ENCODE measurements at regions not wholly inside any gene's neighbourhood (a gene's known extent, or its start where the extent isn't known, plus 50 kb on each side); places are given as distances from the start of the nearest gene placed in this dataset.
A peak's percentile ranks its signal among the peaks of the same experiment; 100 is the strongest.

- no peak for DNase-seq (ENCODE audit: low read depth)
Measured at GRCh38 chr11:41861838-41862237, 402.4 kb upstream of the LRRC4C start.

DNA sequence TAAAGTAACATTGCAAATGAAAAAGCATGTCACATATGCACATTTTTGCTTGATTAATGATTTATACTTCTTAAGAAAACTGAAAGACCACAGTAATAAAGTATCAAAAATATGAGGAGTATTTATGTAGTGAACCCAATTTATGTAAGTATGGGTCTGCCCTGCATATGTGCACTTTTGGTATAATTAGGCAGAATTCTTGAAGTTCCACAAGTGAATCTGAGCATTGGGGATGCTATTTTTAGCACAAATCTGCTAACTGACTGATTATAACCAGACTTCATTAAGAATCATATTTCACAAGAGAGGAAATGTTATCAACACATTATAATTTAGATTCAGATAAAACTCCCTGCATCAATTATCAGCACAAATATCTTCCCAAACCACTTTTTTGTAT is 407.1 kb upstream of the LRRC4C start:
- DNase-seq (ENCODE audit: low read depth): no peak

GRCh38 chr11:41868606-41869005 is 409.2 kb upstream of the LRRC4C start:
- no peak for DNase-seq (ENCODE audit: low read depth)

DNA sequence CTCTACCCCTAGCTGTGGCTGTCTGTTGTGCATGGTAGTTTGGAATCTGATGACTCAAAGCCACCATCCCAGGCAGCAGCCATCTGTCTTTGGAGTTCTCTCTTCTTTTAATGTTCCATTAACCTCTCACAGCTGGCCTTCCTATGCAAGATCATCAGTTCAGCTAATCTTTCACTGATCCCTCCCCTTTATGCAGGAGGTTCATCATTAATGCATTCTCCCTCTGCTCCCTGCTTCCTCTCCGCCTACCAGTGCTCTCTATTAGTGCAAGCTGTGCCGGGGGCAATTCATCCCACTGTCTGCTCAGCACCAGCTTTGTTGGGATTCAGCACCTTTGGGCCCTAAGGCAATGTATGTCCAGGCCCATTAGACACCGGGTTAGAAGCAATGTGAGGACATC is 413.0 kb upstream of the LRRC4C start:
- no peak for DNase-seq (ENCODE audit: low read depth)

GRCh38 chr11:41872870-41873269 is 413.4 kb upstream of the LRRC4C start:
- no peak for DNase-seq (ENCODE audit: low read depth)

GRCh38 chr11:41878095-41878494 is 418.6 kb upstream of the LRRC4C start:
- no peak for DNase-seq (ENCODE audit: low read depth)

DNA sequence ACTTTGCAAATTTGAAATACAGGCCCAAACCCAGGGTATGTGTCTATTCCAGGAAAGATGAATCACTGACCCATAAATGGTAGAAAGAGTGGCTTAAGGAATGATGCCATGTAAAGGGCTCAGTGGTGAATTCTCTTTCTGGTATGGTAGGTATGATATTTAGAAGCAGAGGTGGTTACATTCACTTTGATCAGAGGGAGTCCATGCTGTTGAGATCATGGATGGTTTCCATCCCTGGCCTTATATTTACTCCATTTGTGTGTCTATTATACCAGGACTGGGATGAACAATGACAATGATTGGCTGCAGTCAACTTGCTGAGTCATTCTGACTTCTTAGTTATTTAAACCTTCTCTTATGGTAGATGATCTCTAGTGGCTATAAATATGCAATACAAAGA is 419.8 kb upstream of the LRRC4C start:
- peak; percentile 1 for DNase-seq (ENCODE audit: low read depth)

- no peak for DNase-seq (ENCODE audit: low read depth)
Measured at GRCh38 chr11:41895081-41895480, 435.6 kb upstream of the LRRC4C start.

- no peak for DNase-seq (ENCODE audit: low read depth)
Measured at GRCh38 chr11:41897991-41898390, 438.5 kb upstream of the LRRC4C start.

DNA sequence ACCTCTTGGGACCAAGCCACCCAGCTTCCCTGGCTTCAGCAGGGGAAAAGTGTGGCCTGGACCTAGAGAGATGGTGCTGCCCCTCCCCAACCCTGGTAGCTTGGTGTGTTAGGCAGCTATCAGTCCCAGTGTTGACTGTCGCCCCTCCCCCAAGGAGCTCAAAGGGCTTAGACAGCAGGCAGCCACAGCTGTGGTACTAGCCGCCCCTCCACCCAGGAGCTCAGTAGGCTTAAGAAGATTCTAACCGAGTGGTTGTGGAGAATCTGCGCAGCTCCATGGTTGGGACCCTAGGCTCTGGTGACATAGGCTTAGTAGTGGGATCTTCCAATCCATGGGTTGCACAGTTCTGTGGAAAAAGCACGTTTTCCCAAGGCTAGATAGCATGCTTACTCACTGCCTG is 458.4 kb upstream of the LRRC4C start:
- DNase-seq (ENCODE audit: low read depth): no peak

DNA sequence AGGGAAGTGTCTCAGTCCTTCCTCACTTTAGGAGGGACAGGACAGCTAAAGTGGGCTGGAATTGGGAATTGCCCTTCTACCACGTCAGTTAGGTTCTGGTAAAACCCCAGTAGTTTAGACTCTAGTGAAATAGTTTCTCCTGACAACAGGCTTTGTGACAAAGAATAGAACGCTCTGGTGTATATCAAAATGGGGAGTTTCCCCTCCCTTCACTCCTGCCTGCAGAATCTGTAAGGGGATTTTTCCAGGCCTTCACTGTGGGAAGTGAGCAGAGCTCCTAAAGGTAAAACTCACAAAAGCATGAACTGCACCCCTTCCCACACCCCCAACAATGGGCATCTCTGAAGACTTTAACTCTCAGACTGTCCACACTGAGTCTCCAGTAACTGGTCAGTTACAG is 460.9 kb upstream of the LRRC4C start:
- no peak for DNase-seq (ENCODE audit: low read depth)

DNA sequence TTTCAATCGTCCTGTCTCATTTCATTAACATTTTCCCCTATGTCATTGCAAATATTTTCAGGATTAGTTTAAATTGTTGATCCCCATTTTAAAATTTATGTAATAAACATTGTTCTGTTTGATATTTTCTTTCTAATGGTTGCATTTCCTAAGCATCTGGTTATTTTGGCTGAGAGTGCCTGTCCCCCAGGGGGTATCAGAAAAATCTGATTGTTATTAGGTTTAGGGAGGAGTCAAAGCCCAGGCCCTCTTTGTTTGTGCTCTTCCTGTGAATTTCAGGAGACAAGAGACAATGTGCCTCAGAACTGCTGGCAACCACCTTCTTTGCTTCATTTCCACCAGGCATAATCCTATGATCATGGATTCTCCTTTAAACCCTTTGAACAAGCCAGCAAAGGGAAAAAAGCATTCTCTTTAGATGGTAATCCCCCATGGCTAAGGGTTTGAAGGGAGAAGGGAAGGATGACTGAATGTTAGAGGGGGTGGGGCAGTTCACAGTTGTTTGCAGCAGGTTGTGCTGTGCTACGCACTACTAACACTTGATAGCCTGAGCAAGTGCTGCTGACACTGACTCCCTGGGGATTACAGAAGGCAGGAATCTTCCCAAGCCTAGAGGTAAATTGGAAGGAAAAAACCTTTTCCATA is 462.4 kb upstream of the LRRC4C start:
- no peak for DNase-seq (ENCODE audit: low read depth)

DNA sequence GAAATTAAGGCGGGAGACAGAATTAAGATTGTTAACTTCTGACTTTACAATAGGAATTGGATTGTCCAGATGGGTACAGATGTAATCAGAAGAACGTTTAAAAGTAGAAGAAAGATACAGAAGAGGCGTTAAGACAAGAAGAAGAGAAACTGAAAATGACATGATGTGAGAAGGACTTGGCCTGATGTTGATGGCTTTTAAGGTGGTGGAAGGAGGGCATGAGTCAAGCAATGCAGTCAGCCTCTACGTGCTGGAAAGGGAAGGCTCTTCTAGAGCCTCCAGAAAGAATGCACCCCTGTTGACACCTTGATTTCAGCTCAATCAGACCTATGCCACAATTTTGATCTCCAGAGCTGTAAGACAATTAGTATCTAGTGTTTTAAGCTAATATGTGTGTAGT is 466.9 kb upstream of the LRRC4C start:
- no peak for DNase-seq (ENCODE audit: low read depth)

GRCh38 chr11:41935241-41935640 is 475.8 kb upstream of the LRRC4C start:
- no peak for DNase-seq (ENCODE audit: low read depth)

DNA sequence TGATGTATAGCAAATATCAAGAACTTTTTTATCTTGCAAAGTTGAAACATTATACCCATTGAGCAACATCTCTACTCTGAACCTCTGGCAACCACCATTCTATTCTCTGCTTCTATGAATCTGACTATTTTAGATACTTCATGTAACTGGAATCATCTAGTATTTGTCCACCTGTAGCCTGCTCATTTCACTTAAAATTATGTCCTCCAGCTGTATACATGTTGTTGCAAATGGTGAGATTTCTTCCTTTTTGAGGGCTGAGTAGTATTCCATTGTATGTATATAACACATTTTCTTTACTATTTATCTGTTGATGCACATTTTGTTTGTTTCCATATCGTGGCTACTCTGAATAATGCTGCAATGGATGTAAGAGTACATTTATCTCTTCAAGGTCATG is 476.3 kb upstream of the LRRC4C start:
- DNase-seq (ENCODE audit: low read depth): no peak

- no peak for DNase-seq (ENCODE audit: low read depth)
Measured at GRCh38 chr11:41943656-41944055, 484.2 kb upstream of the LRRC4C start.

- DNase-seq (ENCODE audit: low read depth): no peak
Measured at GRCh38 chr11:41947392-41947791, 487.9 kb upstream of the LRRC4C start.

- no peak for DNase-seq (ENCODE audit: low read depth)
Measured at GRCh38 chr11:41950470-41951143, 491.2 kb upstream of the LRRC4C start.

- DNase-seq (ENCODE audit: low read depth): no peak
Measured at GRCh38 chr11:41954034-41954433, 494.6 kb upstream of the LRRC4C start.

DNA sequence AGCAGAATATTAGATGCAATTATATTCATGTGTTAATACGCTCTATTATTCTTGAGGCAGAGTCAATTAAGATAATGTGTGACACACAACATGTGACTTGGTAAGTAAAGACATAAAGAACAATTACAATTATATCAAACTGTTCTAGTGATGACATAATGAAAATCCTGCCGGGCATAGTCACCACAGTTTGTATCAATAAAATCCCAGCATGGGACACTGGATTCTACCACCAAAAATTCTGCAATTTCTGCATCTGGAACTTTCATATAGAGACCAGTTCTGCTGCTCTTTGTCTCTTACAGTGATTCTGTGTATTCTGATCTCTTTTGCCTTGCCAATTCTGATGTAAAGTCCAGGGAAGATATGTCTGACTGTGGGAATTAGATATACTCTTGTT is 495.6 kb upstream of the LRRC4C start:
- no peak for DNase-seq (ENCODE audit: low read depth)

GRCh38 chr11:41955635-41956400 is 496.4 kb upstream of the LRRC4C start:
- DNase-seq (ENCODE audit: low read depth): no peak

DNA sequence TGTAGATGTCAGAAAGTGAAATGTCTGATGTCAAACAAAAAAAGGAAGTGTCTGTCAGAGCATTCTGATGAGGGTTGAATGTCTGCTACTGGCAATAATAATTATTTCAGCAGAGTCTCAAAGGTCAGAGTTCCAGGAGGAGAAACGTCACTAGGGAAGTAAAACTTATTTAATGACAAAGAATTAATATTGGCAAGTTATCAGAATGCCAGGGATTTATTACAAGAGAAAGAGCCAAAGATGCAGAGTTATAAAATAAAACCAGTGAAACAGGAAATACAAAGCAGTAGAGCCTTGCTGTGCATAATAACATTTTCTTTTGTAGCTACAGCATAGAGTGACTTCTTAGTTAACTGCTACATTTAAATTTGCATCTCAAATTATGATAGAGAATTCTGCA is 504.0 kb upstream of the LRRC4C start:
- DNase-seq (ENCODE audit: low read depth): no peak

DNA sequence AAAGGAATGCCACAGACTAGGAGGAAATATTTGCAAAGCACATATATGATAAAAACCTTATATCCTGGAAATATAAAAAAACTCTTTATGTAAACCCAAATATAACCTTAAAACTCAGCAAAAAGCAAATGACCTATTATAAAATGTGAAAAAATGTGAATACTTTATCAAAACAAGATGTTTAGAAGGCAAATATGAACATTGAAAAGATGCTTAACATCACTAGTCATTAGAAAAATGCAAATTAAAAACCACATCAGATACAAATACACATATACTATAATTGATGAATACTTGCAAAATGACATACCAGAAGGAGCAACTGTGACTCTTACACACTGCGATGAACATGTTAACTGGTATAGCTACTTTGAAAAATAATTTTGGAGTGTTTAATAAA is 511.2 kb upstream of the LRRC4C start:
- no peak for DNase-seq (ENCODE audit: low read depth)

Data from RPMI7951 (cell line).